HepG2 (cell line): ENCODE measurements at regions not wholly inside any gene's neighbourhood (a gene's known extent, or its start where the extent isn't known, plus 50 kb on each side); places are given as distances from the start of the nearest gene placed in this dataset.

Experiments used
- ATAC-seq: fragments of 200-7000 bp; cut with Tn5 transposase; 3 replicates; pipeline ENCODE4 v1.9.1; 2020; ENCODE audit warnings: mild to moderate bottlenecking, moderate library complexity
- BruUV-seq: library from RNA; stranded (reverse); fragments of 400-500 nt; replicated peaks from 2 replicates; lab custom pipeline; 2021; lab: Mats Ljungman, UMichigan
- CTCF ChIA-PET: fragments of 300-600 bp; formaldehyde crosslinking; extraction: SDS; loops from one replicate; lab custom pipeline; 2021; ENCODE audit warnings: low total read pairs, inconsistent platforms, low intra/inter-chr PET ratio; lab: Yijun Ruan, JAX
- POLR2A ChIA-PET: fragments of 350-600 bp; sonication (Branson Sonifier 250); formaldehyde crosslinking; loops from one replicate; lab custom pipeline; 2020; ENCODE audit warnings: antibody characterized with exemption, inconsistent platforms; lab: Yijun Ruan, JAX
- DNase-seq: peaks from one replicate; pipeline ENCODE4 v3.0.0-alpha.2; 2015; ENCODE audit warnings: low spot score
- FAIRE-seq: peaks from 3 replicates; lab custom pipeline; 2011; peaks lifted over from hg19 to GRCh38; lab: Jason Lieb, UNC
- H2AFZ ChIP-seq: one replicate; pipeline ENCODE4 v1.6.1; 2011; ENCODE audit warnings: low read length, inconsistent platforms
- H3K27ac ChIP-seq: fragments of 300-600 bp; 3 replicates; pipeline ENCODE4 v1.8.0; 2011; ENCODE audit warnings: mixed run types, mild to moderate bottlenecking, mixed read lengths, low read length, inconsistent platforms; ENCODE audit not compliant: insufficient read depth; ENCODE audit errors: extremely low read length
- H3K27me3 ChIP-seq, 2 experiments: fragments of 200-600 bp in 1 of 2; 2 replicates in 1 of 2; 3 replicates in 1 of 2; pipeline versions ENCODE4 v1.6.0 to v1.8.0; 2011; ENCODE audit warnings: low read length in 2 of 2, mild to moderate bottlenecking in 2 of 2, moderate library complexity in 2 of 2, inconsistent platforms in 1 of 2; ENCODE audit not compliant: insufficient read depth in 2 of 2, control insufficient read depth in 1 of 2
- H3K36me3 ChIP-seq, 2 experiments: fragments of 200-600 bp in 1 of 2; replicated peaks in 1 of 2; 2 replicates in 1 of 2; 3 replicates in 1 of 2; pipeline versions ENCODE4 v1.5.1 to v1.8.0; 2011; ENCODE audit warnings: low read length in 2 of 2, inconsistent platforms in 1 of 2; ENCODE audit not compliant: insufficient read depth in 2 of 2, control insufficient read depth in 1 of 2
- H3K4me1 ChIP-seq: 2 replicates; pipeline ENCODE4 v1.5.1; 2012; ENCODE audit warnings: low read length, inconsistent platforms; ENCODE audit not compliant: insufficient read depth
- H3K4me2 ChIP-seq: 2 replicates; pipeline ENCODE4 v1.6.0; 2011; ENCODE audit warnings: low read depth, low read length, inconsistent platforms
- H3K4me3 ChIP-seq, 3 experiments: fragments of 200-600 bp in 1 of 3; sonication (generic), shearing (Covaris generic) in 1 of 3; replicated peaks in 1 of 3; 2 replicates each; pipeline ENCODE4 v1.5.1; 2011 to 2016; ENCODE audit warnings: low read length in 3 of 3, inconsistent platforms in 2 of 3, low read depth in 2 of 3, mild to moderate bottlenecking in 2 of 3, control low read depth in 1 of 3, mixed read lengths in 1 of 3; ENCODE audit not compliant: insufficient read depth in 1 of 3
- H3K79me2 ChIP-seq: one replicate; pipeline ENCODE4 v1.6.1; 2011; ENCODE audit warnings: low read length, inconsistent platforms; ENCODE audit not compliant: insufficient read depth
- H3K9ac ChIP-seq: 2 replicates; pipeline ENCODE4 v1.6.0; 2011; ENCODE audit warnings: mild to moderate bottlenecking, low read depth, low read length, inconsistent platforms; ENCODE audit not compliant: insufficient read depth
- H3K9me3 ChIP-seq: 2 replicates; pipeline ENCODE4 v1.5.1; 2012; ENCODE audit warnings: mild to moderate bottlenecking, low read length
- H4K20me1 ChIP-seq: 2 replicates; pipeline ENCODE4 v1.6.0; 2011; ENCODE audit warnings: inconsistent platforms, mild to moderate bottlenecking, low read length, moderate library complexity; ENCODE audit not compliant: insufficient read depth
- RFX5 ChIP-seq: IDR thresholded peaks from 2 replicates; pipeline ENCODE4 v1.6.1; 2011; ENCODE audit warnings: low read depth, low read length, improper control_type of control experiment
- ZFP36 ChIP-seq: fragments of 150-350 bp; IDR thresholded peaks from 2 replicates; pipeline ENCODE4 v1.6.1; 2018; ENCODE audit warnings: borderline replicate concordance, low read length, low read depth; ENCODE audit not compliant: partially characterized antibody
- ZNF138 ChIP-seq: sonication (generic); formaldehyde crosslinking; IDR thresholded peaks from 2 replicates; pipeline ENCODE4 v1.5.0; 2020; ENCODE audit warnings: mild to moderate bottlenecking, low read depth, missing genetic modification reagents
- ZNF776 ChIP-seq: sonication (generic); formaldehyde crosslinking; IDR thresholded peaks from 2 replicates; pipeline ENCODE4 v1.4.0; 2020; ENCODE audit warnings: mild to moderate bottlenecking, missing genetic modification reagents
- WGBS: methylation state at CpG from one replicate; pipeline ENCODE4 v1.1.6; 2017; ENCODE audit warnings: low lambda C conversion rate; 5-methylcytosine and 5-hydroxymethylcytosine counted together
- in situ Hi-C: cut with HindIII; loops from 2 replicates; pipeline ENCODE4 v1.10.0; 2017; ENCODE audit warnings: low pct_unique_long_range_greater_than_20kb; ENCODE audit not compliant: extremely low pct_ligation_motif_present
- intact Hi-C: fragments of 100-400 bp; cut with micrococcal nuclease; formaldehyde crosslinking; loops from one replicate; pipeline ENCODE4 v1.10.0; 2022; ENCODE audit not compliant: unreplicated experiment
- TF ChIP-seq, protein P1 (sequence below): sonication (generic); formaldehyde crosslinking; IDR thresholded peaks from 2 replicates; pipeline ENCODE4 v1.5.0; 2020; ENCODE audit warnings: mild to moderate bottlenecking, missing genetic modification reagents, borderline replicate concordance

GRCh38 chr10:28801869-28802268 lies 124.5 kb downstream of the BAMBI start:
- no peak overlapping the region for H3K27ac ChIP-seq
- in situ Hi-C loops = no loop called here
- ATAC-seq (no peak), FAIRE-seq (no peak), DNase-seq (no peak)
- ChIA-PET CTCF (no interaction called here), POLR2A (no interaction called here)
- H2AFZ ChIP-seq = no peak overlapping the region
- no peaks in the 10 kb centered on the region for H3K9me3 ChIP-seq
- no peaks in the 10 kb centered on the region for H3K27me3 ChIP-seq
- no peak overlapping the region for H3K4me2 ChIP-seq
- no peaks in the 10 kb centered on the region for H3K79me2 ChIP-seq
- H3K9ac ChIP-seq = no peak overlapping the region
- peaks cover 41% of the 10 kb centered on the region for H3K4me1 ChIP-seq
- no peaks in the 10 kb centered on the region for H4K20me1 ChIP-seq
- no TSS peak for BruUV-seq
- no peak for TF ChIP-seq RFX5
- no peak for TF ChIP-seq ZFP36
- no peak for TF ChIP-seq ZNF776 (CRISPR knock-in tag)
- no peak for TF ChIP-seq ZNF138 (CRISPR knock-in tag)
- TF ChIP-seq, protein P1, sequence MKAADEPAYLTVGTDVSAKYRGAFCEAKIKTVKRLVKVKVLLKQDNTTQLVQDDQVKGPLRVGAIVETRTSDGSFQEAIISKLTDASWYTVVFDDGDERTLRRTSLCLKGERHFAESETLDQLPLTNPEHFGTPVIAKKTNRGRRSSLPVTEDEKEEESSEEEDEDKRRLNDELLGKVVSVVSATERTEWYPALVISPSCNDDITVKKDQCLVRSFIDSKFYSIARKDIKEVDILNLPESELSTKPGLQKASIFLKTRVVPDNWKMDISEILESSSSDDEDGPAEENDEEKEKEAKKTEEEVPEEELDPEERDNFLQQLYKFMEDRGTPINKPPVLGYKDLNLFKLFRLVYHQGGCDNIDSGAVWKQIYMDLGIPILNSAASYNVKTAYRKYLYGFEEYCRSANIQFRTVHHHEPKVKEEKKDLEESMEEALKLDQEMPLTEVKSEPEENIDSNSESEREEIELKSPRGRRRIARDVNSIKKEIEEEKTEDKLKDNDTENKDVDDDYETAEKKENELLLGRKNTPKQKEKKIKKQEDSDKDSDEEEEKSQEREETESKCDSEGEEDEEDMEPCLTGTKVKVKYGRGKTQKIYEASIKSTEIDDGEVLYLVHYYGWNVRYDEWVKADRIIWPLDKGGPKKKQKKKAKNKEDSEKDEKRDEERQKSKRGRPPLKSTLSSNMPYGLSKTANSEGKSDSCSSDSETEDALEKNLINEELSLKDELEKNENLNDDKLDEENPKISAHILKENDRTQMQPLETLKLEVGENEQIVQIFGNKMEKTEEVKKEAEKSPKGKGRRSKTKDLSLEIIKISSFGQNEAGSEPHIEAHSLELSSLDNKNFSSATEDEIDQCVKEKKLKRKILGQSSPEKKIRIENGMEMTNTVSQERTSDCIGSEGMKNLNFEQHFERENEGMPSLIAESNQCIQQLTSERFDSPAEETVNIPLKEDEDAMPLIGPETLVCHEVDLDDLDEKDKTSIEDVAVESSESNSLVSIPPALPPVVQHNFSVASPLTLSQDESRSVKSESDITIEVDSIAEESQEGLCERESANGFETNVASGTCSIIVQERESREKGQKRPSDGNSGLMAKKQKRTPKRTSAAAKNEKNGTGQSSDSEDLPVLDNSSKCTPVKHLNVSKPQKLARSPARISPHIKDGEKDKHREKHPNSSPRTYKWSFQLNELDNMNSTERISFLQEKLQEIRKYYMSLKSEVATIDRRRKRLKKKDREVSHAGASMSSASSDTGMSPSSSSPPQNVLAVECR (CRISPR knock-in tag) = no peak
- H3K4me3 ChIP-seq = no peak overlapping the region
- intact Hi-C loops = no loop called here
- 7% methylated on average over 1 of the region's 1 CpG for WGBS
- no peaks in the 10 kb centered on the region for H3K36me3 ChIP-seq
